NCI-H146 (cell line): ENCODE measurements at regions not wholly inside any gene's neighbourhood (a gene's known extent, or its start where the extent isn't known, plus 50 kb on each side); places are given as distances from the start of the nearest gene placed in this dataset.
"Not testable (repeated sequence)": the region's sequence is repeated elsewhere in the genome, so short reads cannot be mapped to it uniquely, and the experiment has no call there.

ENCODE experiments used
- DNase-seq: peaks from one replicate; lab custom pipeline; 2025; lab: John Stamatoyannopoulos, UW

DNA sequence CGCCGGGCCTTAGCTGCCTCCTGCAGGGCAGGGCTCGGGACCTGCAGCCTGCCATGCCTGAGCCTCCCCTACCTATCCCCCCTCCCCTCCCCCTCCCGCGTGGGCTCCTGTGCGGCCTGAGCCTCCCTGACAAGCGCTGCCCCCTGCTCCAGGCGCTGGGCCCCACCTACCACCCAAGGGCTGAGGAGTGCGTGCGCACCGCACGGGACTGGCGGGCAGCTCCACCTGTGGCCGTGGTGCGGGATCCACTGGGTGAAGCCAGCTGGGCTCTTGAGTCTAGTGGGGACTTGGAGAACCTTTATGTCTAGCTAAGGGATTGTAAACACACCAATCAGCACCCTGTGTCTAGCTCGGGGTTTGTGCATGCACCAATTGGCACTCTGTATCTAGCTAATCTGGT is 554.6 kb upstream of the ACTRT1 start:
- not testable (repeated sequence) for DNase-seq

DNA sequence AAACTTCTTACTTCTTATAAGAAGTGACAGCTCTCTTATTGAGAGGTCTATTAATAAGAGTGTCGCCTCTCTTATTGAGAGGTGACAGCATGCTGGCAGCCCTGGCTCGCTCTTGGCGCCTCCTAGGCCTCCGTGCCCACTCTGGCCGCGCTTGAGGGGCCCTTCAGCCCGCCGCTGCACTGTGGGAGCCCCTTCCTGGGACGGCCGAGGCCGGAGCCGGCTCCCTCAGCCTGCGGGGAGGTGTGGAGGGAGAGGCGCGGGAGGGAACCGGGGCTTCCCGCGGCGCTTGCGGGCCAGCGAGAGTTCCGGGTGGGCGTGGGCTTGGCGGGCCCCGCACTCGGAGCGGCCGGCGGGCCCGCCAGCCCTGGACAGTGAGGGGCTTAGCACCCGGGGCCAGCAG is 554.2 kb upstream of the ACTRT1 start:
- not testable (repeated sequence) for DNase-seq

DNA sequence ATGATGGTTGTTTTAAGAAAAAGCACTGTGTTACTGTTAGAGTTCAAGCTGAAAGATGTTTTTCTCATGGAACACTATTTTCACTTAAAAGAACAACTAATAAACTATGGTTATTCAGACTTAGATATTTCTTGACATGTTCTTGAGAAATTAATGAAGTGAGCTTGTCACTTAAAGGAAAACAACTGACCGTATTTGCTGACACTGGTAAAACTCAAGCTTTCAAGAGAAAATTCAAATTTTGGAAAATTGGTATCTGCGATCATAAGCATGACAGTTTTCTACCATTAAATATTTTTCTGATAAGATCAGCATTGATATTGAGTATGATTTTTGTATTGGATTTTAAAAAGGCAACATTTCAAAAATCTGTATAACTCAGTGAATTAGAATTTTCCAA is 549.5 kb upstream of the ACTRT1 start:
- DNase-seq = no peak

DNA sequence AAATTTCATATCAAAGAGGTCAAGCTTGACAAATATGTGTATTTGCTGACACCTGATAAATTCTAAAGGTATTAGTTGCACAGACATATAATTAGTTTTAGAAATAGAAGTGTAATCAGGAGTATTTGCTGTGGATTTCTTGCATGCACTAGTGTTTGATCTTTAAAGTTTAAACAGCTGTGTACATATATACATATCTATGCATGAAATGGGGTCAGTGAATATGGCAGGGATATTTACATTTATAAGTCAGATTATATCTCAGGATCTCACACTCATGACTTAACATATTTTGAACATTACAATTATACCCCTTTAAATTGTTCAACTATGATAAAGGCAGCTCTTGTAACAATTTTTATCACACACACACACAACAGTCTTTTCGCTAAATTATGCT is 547.4 kb upstream of the ACTRT1 start:
- peak; percentile 28 for DNase-seq

DNA sequence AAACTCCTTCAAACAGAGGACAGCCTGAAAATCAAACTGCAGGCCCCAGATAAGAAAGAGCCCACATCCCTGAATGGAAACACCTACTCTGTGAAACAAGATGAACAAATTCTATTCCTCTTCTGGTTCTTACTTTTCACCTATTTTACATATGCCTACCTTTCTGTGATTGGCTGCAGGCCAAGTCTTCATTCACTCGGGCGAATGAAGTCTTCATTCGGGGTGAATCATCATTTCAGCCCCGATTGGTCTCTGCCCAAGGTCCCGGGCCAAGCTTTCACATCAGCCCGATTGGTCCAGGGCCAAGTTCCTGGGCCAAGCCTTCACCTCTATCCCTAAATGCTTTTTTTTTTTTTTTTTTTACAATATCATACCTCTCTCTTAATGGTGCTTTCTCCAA is 529.8 kb upstream of the ACTRT1 start:
- no peak for DNase-seq

DNA sequence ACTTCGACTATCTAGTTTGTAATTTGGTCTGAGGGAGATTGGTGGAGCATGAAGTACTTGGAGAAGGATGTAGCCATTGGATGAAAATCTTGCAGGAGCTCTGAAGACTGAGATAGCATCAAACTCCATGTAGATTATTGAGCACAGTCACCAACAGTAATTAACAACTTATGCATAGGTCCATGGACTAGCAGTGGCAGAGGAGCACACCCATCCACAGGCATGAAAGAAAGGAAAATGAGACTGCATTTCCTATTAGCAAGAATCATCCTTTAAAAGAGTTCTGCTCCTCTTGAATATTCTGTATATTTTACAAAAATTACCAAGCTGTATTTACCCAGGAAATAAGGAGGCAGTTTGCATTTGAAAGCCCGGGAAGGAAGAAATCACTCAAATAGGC is 529.4 kb upstream of the ACTRT1 start:
- DNase-seq = no peak

DNA sequence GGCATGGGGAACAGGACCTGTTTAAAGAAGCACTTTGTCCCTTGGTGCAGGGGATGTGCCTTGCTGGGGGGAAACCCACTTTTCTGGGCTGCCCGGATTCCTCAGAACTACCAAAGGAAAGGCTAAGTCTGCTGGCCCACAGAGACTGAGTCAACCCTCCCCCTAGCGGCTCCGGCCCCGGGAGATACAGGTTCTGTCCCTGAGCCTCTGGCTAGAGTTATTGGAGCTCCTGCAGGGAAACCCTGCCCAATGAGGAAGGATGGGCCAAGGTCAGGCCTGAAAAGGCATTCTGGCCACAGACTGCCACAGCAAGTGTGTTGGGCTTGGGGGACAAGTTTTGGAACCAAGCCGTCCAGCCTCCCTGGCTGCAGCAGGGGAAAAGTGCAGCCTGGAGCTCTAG is 490.9 kb upstream of the ACTRT1 start:
- DNase-seq = no peak

DNA sequence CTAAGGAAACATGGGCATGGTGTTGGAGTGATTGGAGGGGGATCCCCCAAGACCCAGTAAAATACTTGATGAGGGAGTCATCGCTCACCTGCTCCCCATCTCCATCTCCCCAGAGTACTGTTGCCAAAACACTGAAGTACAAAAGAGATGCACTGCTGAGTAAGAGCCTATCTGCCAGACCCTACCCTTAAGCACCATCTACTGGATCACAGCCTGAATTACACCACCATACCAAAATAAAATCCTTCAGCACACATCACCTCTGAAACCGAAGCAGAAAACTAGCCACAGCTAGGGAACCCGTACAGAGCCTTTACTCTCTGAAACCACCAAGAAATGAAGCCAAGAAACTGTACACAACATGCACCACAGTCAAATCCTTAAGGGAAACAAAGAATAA is 466.3 kb upstream of the ACTRT1 start:
- DNase-seq = no peak

DNA sequence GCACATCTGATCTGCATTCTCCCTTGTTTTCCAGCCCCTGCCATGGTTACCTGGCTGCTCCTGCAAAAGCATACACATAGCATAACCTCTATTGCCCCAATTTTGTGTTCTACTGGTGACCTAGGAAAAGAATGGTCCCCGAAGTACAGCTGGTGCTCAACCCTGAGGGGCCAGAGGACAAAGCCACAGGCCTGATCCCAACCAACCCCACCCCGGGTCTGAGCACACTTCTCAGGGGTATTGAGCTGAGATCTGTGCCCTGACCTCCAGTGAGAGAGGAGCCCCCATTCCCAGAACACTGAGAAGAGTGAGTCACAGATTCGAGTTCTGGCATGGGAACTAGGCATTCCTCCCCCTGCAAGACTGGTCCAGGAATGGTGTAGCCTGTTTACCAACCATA is 465.5 kb upstream of the ACTRT1 start:
- DNase-seq = no peak

DNA sequence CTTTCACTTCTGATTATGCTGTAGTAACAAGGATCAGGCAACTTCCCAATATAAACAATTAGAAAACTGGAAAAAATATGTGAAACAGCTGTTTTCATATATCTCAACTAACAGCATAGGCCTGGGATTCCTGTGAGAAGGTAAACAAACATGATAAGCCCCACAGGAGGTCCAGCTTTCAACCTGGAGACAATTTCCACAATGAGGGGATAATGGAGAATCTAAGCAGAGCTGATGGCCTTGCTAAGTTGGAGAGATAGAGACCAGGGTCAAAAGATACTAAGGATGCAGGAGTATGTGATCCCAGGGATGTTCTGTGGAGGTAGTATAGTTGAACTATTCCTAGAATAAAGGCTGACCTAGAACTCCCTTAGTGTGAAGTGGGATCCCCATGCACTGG is 452.3 kb upstream of the ACTRT1 start:
- DNase-seq = no peak

DNA sequence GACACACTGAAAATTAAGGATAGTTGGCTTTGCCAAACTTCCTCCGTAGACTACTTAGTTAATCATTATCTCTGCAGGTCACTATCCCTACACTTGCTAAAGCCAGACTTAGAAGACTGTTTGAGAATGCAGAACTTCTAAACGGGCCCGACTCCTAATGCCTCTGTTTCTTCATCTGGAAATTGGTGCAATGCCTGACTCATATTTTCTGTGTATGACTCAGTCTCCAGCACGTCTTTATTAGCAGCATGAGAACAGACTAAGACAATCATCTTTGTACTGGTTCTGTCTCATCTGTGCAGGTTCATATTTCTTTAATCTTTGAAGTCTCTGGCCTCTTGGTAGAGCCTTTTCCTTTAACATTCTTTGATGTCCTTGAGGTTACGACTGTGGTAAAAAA is 411.9 kb upstream of the ACTRT1 start:
- DNase-seq = no peak

DNA sequence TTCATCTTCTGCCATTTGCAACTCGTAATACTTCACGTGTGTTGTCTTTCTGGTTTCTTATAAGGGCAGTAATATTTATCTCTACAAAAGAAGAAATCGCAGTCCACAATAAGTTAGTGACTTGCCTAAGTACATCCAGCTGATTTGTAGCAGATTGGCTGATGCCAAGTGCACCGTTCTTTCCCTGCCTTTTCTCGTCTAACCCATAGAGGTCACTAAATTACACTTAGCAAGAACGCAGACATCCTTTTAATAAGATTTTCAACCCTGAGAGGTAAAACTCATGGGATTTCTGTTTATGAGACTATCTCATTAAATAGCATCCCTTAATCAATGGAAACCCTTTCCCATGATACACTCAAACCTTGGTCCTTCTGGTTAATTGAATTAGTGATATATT is 408.6 kb upstream of the ACTRT1 start:
- DNase-seq = no peak

DNA sequence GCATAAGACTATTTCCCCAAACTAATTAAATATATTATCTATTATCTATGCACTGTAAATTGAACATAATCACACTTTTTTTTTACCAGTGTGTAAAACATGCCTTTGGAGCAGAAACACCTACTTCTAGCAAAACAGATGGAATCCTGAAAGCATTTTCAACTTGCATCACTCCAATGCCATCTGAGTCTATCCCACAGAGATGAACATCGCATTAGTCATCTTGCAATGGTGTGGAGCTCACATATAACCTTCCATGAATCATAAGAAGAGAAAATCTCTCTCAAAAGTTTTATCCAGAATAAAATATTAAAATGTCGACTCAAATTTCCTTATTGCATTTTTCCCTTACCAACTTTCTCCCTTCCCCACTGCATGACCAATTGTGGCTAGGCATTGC is 406.7 kb upstream of the ACTRT1 start:
- DNase-seq = no peak

DNA sequence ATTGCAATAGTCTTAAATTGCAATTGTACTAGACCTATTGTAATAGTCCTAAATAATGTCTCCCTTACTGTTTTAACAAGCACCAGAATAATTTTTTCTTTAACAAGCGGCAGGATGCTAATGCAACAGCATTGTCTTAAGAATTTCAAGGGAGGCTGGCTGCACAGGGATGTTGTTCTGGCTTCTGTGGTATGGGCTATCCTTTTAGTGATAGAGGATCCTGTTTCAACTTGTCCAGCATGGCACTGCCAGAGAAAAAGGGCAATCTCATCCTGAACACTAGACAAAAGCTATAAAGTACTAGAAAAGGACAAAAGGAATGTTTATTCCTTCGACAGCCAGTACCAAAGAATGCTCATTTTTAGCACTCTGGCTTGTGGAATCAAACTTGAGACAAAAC is 405.5 kb upstream of the ACTRT1 start:
- DNase-seq = no peak

DNA sequence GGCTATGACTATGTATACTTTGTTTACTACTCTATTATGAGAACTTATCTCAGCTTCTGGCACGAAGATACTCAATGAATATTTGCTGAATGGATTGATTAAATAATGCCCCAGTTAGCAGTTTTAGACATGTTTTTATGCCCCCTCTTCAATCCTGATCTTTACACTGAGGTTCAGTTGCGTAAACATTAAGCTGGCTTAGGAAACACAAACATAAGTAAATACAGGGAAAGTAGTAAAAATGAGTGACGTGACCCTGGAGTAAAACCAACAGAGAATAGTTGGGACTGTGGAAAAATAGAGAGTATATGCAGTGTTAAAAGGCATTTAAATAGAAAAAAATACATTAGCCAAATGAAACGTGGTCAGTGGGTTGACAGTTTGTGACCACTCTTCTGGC is 387.0 kb upstream of the ACTRT1 start:
- DNase-seq = no peak

DNA sequence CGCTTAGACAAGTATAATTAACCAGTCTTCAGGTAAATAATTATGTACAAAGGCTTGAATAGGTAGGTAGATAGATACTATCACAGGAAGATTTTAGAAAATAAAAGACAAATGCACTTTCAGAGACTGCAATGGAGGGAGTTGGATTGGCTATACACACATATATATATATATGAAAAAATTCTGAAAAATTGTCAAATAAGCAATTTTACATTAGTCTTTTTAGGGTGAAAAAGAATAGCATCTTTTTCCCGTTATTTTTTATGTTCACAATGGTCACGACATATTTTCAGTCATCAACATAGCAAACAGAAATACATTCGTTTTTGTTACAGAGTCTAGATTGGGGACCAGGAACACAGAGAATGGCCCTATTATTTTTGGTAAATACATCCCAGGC is 385.9 kb upstream of the ACTRT1 start:
- DNase-seq = no peak

DNA sequence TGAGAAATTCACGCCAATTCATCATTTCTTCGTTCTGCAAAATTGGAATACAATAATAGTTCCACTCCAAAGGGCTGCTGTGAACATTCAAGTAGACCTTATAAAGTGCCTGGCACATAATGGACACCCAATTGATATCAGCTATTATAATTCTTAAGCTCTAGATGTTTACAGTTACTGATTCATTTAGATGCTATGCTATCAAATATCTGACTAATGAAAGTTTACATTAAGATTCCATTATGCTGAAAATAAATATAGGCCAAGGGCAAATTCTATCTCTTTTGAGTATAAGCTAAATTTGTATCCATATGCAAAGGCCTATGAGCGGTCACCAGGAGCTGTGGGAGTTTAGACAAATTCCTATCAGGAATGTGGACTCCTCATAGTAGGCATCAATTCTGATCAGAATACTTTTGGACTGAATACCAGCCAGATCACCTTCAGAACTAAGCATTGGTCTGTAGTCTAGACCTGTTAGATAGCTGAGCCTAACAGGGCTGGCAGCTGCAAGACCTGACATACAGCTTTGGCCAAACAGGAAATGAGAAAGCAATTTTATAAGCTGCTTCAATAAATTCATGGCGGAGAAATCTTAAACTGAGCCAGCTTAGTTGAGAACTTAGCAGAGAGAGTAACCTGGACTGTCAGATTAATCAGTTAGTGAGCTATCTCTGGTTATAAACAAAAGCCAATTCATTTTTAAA is 384.3 kb upstream of the ACTRT1 start:
- no peak for DNase-seq

DNA sequence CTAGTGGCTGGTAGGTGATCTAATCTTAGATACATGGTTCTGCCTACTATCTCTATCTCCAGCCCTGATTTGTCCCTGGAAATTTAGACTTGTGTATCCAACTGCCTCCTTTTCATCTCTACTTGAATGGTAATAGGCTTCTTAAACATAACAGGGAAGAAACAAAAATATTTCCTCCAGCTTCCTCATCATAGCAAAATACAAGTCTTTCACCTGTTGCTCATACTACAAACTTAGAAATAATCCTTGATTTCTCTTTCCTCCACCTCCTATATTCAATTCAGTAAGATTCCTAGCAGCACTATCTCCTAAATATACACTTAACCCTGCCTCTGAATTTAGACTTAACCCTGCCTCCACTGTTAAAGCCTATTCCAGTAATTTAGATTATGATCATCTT is 373.3 kb upstream of the ACTRT1 start:
- no peak for DNase-seq

DNA sequence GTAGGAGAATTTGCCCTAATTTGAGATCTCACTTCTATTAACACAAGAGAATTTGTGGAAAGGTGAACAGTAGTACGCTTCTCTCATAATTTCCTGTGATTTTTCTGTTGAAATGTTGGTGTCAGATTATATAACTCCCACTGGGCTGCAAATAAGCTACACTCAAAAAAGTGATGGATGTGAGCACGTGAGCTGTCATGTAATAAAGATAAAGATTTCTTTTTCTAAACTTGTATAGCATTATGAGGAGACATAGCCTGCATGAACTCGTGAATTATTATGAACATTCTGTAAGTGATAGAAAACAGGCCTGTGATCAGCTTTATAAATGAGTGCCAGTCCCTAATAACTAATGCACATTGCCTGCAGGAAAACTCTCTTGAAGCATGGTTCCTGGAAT is 356.6 kb upstream of the ACTRT1 start:
- no peak for DNase-seq

DNA sequence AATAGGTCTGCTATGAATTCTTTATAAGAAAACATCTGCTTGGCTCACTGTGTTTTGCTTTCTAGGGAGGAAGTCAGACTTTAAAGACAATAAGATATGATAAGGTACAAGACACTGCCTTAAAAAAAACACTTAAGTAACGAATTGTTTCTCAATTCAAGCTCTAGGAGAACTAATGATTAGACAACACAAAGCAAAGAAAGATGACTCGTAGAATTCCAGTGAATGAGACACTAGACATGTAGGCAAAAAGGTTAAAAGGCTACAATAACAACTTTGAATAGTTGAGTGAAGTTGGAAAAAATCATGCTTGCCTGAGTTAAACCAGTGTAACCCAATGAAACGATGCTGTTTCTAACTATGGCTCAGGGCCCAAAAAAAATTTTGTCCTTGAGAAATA is 344.4 kb upstream of the ACTRT1 start:
- DNase-seq = no peak

DNA sequence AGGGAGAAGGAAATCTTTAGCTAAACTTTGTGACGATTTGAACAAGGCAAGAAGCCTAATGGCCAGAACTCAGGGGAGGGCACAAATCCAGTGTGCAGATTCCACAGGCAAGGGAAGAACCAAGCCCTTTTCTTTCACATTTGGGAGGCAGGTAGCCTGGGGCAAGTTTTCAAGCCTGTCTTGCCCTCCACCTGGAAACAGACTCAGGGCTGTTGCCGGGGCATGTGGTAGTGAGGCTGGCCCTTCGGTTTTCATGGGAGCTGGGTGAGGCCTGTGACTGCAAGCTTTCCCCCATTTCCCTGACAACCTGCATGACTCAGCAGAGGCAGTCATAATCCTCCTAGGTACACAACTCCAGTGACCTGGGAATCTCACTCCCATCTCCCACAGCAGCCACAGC is 331.6 kb upstream of the ACTRT1 start:
- not testable (repeated sequence) for DNase-seq

DNA sequence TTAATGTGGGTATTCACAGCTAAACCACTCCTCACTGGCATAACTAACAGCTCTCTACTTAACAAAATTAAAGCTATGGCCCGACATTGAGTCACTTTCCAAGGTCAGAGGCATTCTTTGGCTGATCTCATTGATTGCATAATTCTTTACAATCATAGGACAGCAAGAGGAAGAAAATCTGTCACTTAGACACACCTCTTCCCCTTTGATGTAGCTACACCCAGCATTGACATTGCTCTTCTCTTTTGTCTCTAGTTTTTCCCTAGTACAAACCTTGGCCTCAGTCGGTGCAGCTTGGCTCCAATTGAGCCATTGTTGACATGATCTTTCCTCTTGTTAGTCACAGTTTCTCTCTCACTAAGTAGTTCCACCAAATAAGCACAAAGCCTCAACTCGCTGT is 313.3 kb upstream of the ACTRT1 start:
- DNase-seq = no peak

DNA sequence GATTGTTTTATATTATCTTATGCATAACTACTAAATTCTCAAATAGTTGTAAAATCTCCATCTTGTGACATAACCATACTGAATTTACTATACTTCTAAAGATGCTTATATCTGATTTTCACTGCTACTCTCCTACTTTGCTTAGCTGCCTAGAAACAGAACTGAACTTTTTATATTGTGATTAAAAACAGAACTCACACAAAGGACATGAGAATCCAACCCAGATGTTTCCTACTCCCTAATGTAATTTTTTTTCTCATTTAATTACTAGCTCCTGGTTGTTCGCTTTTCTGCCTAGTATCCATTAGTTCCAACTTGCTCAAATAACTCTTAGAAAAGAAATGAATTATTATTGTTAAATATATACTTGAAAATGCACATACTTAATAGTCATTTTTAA is 283.5 kb upstream of the ACTRT1 start:
- no peak for DNase-seq

DNA sequence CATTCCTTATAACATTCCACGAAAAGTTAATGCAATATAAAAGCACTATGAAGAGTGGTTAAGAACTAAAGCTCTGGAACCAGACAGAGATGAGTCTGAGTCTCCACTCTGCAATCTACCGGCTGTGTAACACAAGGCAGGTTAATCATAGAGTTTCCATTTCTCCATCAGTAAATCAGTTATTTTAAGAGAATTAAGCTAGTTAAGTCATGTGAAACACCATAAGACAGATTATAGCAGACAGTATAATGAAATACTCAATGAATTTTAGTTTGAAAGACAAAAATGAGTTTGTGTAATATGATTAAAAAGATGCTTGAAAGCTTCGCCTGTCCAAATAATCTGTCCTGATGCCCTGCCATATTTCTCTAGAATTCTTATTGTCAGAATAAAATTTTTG is 282.6 kb upstream of the ACTRT1 start:
- no peak for DNase-seq

DNA sequence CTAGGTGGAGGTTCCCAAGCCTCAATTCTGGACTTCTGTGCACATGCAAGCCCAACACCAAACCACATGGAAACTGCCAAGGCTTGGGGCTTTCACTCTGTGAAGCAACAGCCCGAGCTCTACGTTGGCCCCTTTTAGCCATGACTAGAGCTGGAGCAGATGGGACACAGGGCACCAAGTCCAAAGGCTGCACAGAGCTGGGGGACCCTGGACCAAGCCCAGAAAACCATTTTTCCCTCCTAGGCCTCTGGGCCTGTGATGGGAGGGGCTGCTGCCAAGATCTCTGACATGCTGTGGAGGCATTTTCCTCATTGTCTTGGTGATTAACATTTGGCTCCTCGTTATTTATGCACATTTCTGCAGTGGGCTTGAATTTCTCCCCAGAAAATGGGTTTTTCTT is 258.7 kb upstream of the ACTRT1 start:
- no peak for DNase-seq
